Neutrophil (primary cell): ENCODE measurements at regions not wholly inside any gene's neighbourhood (a gene's known extent, or its start where the extent isn't known, plus 50 kb on each side); places are given as distances from the start of the nearest gene placed in this dataset.

Experiments
- H3K27ac ChIP-seq: fragments of 200-600 bp; sonication (generic); 2 replicates; pipeline ENCODE4 v1.5.1; 2016; ENCODE audit warnings: mild to moderate bottlenecking, moderate library complexity
- H3K27me3 ChIP-seq: fragments of 200-600 bp; sonication (generic); 2 replicates; pipeline ENCODE4 v1.6.0; 2016; ENCODE audit warnings: mild to moderate bottlenecking
- H3K36me3 ChIP-seq: fragments of 200-600 bp; sonication (generic); 2 replicates; pipeline ENCODE4 v1.5.1; 2017
- H3K4me1 ChIP-seq, 2 experiments: fragments of 200-600 bp in 1 of 2; sonication (generic) in 1 of 2; 1 replicate in 1 of 2; 2 replicates in 1 of 2; pipeline versions ENCODE4 v1.5.1 to v1.6.1; 2013 to 2016; ENCODE audit warnings: low read depth in 1 of 2, low read length in 1 of 2, mild to moderate bottlenecking in 1 of 2, moderate library complexity in 1 of 2; ENCODE audit not compliant: control insufficient read depth in 1 of 2, insufficient read depth in 1 of 2
- H3K4me3 ChIP-seq, 2 experiments: fragments of 200-600 bp in 1 of 2; sonication (generic) in 1 of 2; 1 replicate in 1 of 2; 2 replicates in 1 of 2; pipeline ENCODE4 v1.5.1; 2013 to 2016; ENCODE audit warnings: low read depth in 1 of 2, low read length in 1 of 2, mild to moderate bottlenecking in 1 of 2, moderate library complexity in 1 of 2
- H3K9me3 ChIP-seq: fragments of 200-600 bp; sonication (generic); 2 replicates; pipeline ENCODE4 v1.5.1; 2016
- CTCF ChIP-seq: fragments of 200-600 bp; sonication (generic); IDR thresholded peaks from 2 replicates; pipeline ENCODE4 v1.5.1; 2016; ENCODE audit warnings: antibody characterized with exemption

GRCh38 chr10:113335592-113335991 lies 217.3 kb upstream of the HABP2 start:
- no peaks in the 10 kb centered on the region for H3K9me3 ChIP-seq
- H3K27me3 ChIP-seq = no peaks in the 10 kb centered on the region
- no peak overlapping the region for H3K4me3 ChIP-seq
- no peaks in the 10 kb centered on the region for H3K4me1 ChIP-seq
- no peaks in the 10 kb centered on the region for H3K36me3 ChIP-seq
- TF ChIP-seq CTCF = no peak
- no peak overlapping the region for H3K27ac ChIP-seq

- TF ChIP-seq CTCF = no peak
- no peaks in the 10 kb centered on the region for H3K9me3 ChIP-seq
Measured at GRCh38 chr10:113336549-113337130, 216.2 kb upstream of the HABP2 start.

GRCh38 chr10:113337142-113337541 lies 215.7 kb upstream of the HABP2 start:
- Histone ChIP-seq H3K27me3 (no peaks in the 10 kb centered on the region), H3K27ac (no peak overlapping the region), H3K4me1 (no peaks in the 10 kb centered on the region), H3K36me3 (no peaks in the 10 kb centered on the region), H3K4me3 (no peak overlapping the region), H3K9me3 (no peaks in the 10 kb centered on the region)
- TF ChIP-seq CTCF = no peak

More at GRCh38 chr10:113336549-113337130, 216.2 kb upstream of the HABP2 start:
- Histone ChIP-seq H3K27me3 (no peaks in the 10 kb centered on the region), H3K4me1 (no peaks in the 10 kb centered on the region), H3K4me3 (no peak overlapping the region), H3K27ac (no peak overlapping the region), H3K36me3 (no peaks in the 10 kb centered on the region)

- no peaks in the 10 kb centered on the region for H3K9me3 ChIP-seq
- H3K4me1 ChIP-seq = no peaks in the 10 kb centered on the region
- no peaks in the 10 kb centered on the region for H3K36me3 ChIP-seq
- H3K4me3 ChIP-seq = no peak overlapping the region
- H3K27ac ChIP-seq = no peak overlapping the region
- no peaks in the 10 kb centered on the region for H3K27me3 ChIP-seq
- no peak for TF ChIP-seq CTCF
Measured at GRCh38 chr10:113339121-113339520, 213.7 kb upstream of the HABP2 start.

- no peak overlapping the region for H3K4me3 ChIP-seq
- no peaks in the 10 kb centered on the region for H3K27me3 ChIP-seq
- TF ChIP-seq CTCF = no peak
- H3K36me3 ChIP-seq = no peaks in the 10 kb centered on the region
- no peaks in the 10 kb centered on the region for H3K9me3 ChIP-seq
- H3K4me1 ChIP-seq = no peaks in the 10 kb centered on the region
- H3K27ac ChIP-seq = no peak overlapping the region
Measured at GRCh38 chr10:113340282-113340681, 212.6 kb upstream of the HABP2 start.

- no peak overlapping the region for H3K4me3 ChIP-seq
- no peak for TF ChIP-seq CTCF
- no peaks in the 10 kb centered on the region for H3K36me3 ChIP-seq
- H3K9me3 ChIP-seq = no peaks in the 10 kb centered on the region
- no peaks in the 10 kb centered on the region for H3K4me1 ChIP-seq
- no peaks in the 10 kb centered on the region for H3K27me3 ChIP-seq
- H3K27ac ChIP-seq = no peak overlapping the region
Measured at GRCh38 chr10:113341138-113341537, 211.7 kb upstream of the HABP2 start.
